ENCODE measurements at regions not wholly inside any gene's neighbourhood (a gene's known extent, or its start where the extent isn't known, plus 50 kb on each side); places are given as distances from the start of the nearest gene placed in this dataset.

- no peak overlapping the region for H3K27ac ChIP-seq (ENCODE audit: low read length, poor library complexity, severe bottlenecking)
- no peak overlapping the region for H2AFZ ChIP-seq (ENCODE audit: low read depth, low read length)
- H2AK5ac ChIP-seq (ENCODE audit: low read length, severe bottlenecking): no peak overlapping the region
- H4K91ac ChIP-seq (ENCODE audit: low read length): no peak overlapping the region
- H3K4me2 ChIP-seq (ENCODE audit: low read length, poor library complexity, severe bottlenecking): no peak overlapping the region
- H2BK12ac ChIP-seq (ENCODE audit: low read length in 2 of 2): no peak overlapping the region
- DNase-seq: no peak
- no peak overlapping the region for H3K18ac ChIP-seq (ENCODE audit: low read depth in 1 of 2, low read length in 2 of 2)
- 89% methylated on average over 5 of the region's 5 CpGs for WGBS
- H3K4me1 ChIP-seq (ENCODE audit: control insufficient read depth, insufficient read depth, low read depth, low read length): no peaks in the 10 kb centered on the region
- H3K4ac ChIP-seq (ENCODE audit: low read depth in 1 of 2, low read length in 2 of 2): no peak overlapping the region
- no peak overlapping the region for H2BK120ac ChIP-seq (ENCODE audit: low read depth, low read length)
- no peak overlapping the region for H3K23ac ChIP-seq (ENCODE audit: low read length in 2 of 2)
- H3K4me3 ChIP-seq (ENCODE audit: insufficient read depth in 1 of 2, low read depth in 1 of 2, low read length in 2 of 2): no peak overlapping the region
- H3K36me3 ChIP-seq (ENCODE audit: control insufficient read depth in 1 of 2, insufficient read depth in 2 of 2, low read depth in 1 of 2, low read length in 2 of 2): no peaks in the 10 kb centered on the region
- H3K14ac ChIP-seq (ENCODE audit: low read length in 2 of 2): no peak overlapping the region
- no peak overlapping the region for H2BK15ac ChIP-seq (ENCODE audit: low read depth, poor library complexity, severe bottlenecking)
- H3K27me3 ChIP-seq (ENCODE audit: control insufficient read depth in 1 of 2, insufficient read depth in 1 of 2, low read length in 2 of 2): no peaks in the 10 kb centered on the region
- H3K9me3 ChIP-seq (ENCODE audit: control insufficient read depth, low read length): no peaks in the 10 kb centered on the region
- no peak overlapping the region for H2BK5ac ChIP-seq (ENCODE audit: low read depth, low read length, poor library complexity, severe bottlenecking)
- H4K8ac ChIP-seq (ENCODE audit: low read length): no peak overlapping the region
- H3K79me1 ChIP-seq (replicated peaks; ENCODE audit: low read length, poor library complexity, severe bottlenecking): no peaks in the 10 kb centered on the region
- no peak overlapping the region for H3K9ac ChIP-seq (ENCODE audit: low read length)
Measured at GRCh38 chr2:198214114-198214596, 409.8 kb downstream of the PLCL1 start.

GRCh38 chr2:198213253-198213652 lies 408.9 kb downstream of the PLCL1 start:
- no peak overlapping the region for H3K4me2 ChIP-seq (ENCODE audit: low read length, poor library complexity, severe bottlenecking)
- H2AFZ ChIP-seq (ENCODE audit: low read depth, low read length): no peak overlapping the region
- H3K4me3 ChIP-seq (ENCODE audit: insufficient read depth in 1 of 2, low read depth in 1 of 2, low read length in 2 of 2): no peak overlapping the region
- no peak overlapping the region for H4K91ac ChIP-seq (ENCODE audit: low read length)
- H4K8ac ChIP-seq (ENCODE audit: low read length): no peak overlapping the region
- no peak overlapping the region for H3K4ac ChIP-seq (ENCODE audit: low read depth in 1 of 2, low read length in 2 of 2)
- no peak overlapping the region for H3K9ac ChIP-seq (ENCODE audit: low read length)
- no peak for DNase-seq
- no peaks in the 10 kb centered on the region for H3K36me3 ChIP-seq (ENCODE audit: control insufficient read depth in 1 of 2, insufficient read depth in 2 of 2, low read depth in 1 of 2, low read length in 2 of 2)
- 44% methylated on average over 1 of the region's 1 CpG for WGBS
- no peaks in the 10 kb centered on the region for H3K27me3 ChIP-seq (ENCODE audit: control insufficient read depth in 1 of 2, insufficient read depth in 1 of 2, low read length in 2 of 2)
- no peaks in the 10 kb centered on the region for H3K9me3 ChIP-seq (ENCODE audit: control insufficient read depth, low read length)
- no peaks in the 10 kb centered on the region for H3K4me1 ChIP-seq (ENCODE audit: control insufficient read depth, insufficient read depth, low read depth, low read length)
- no peak overlapping the region for H3K18ac ChIP-seq (ENCODE audit: low read depth in 1 of 2, low read length in 2 of 2)
- no peak overlapping the region for H2AK5ac ChIP-seq (ENCODE audit: low read length, severe bottlenecking)
- H3K23ac ChIP-seq (ENCODE audit: low read length in 2 of 2): no peak overlapping the region
- H2BK12ac ChIP-seq (ENCODE audit: low read length in 2 of 2): no peak overlapping the region
- no peak overlapping the region for H3K27ac ChIP-seq (ENCODE audit: low read length, poor library complexity, severe bottlenecking)
- H2BK5ac ChIP-seq (ENCODE audit: low read depth, low read length, poor library complexity, severe bottlenecking): no peak overlapping the region
- H2BK15ac ChIP-seq (ENCODE audit: low read depth, poor library complexity, severe bottlenecking): no peak overlapping the region
- no peak overlapping the region for H3K14ac ChIP-seq (ENCODE audit: low read length in 2 of 2)
- no peak overlapping the region for H2BK120ac ChIP-seq (ENCODE audit: low read depth, low read length)
- no peaks in the 10 kb centered on the region for H3K79me1 ChIP-seq (replicated peaks; ENCODE audit: low read length, poor library complexity, severe bottlenecking)

GRCh38 chr2:198211706-198212105 lies 407.3 kb downstream of the PLCL1 start:
- 100% methylated on average over 1 of the region's 2 CpGs for WGBS
- no peak overlapping the region for H3K14ac ChIP-seq (ENCODE audit: low read length in 2 of 2)
- no peak overlapping the region for H2BK15ac ChIP-seq (ENCODE audit: low read depth, poor library complexity, severe bottlenecking)
- H3K4me2 ChIP-seq (ENCODE audit: low read length, poor library complexity, severe bottlenecking): no peak overlapping the region
- no peaks in the 10 kb centered on the region for H3K27me3 ChIP-seq (ENCODE audit: control insufficient read depth in 1 of 2, insufficient read depth in 1 of 2, low read length in 2 of 2)
- H2AFZ ChIP-seq (ENCODE audit: low read depth, low read length): no peak overlapping the region
- no peak overlapping the region for H4K8ac ChIP-seq (ENCODE audit: low read length)
- H2BK120ac ChIP-seq (ENCODE audit: low read depth, low read length): no peak overlapping the region
- no peak overlapping the region for H3K9ac ChIP-seq (ENCODE audit: low read length)
- no peak overlapping the region for H3K18ac ChIP-seq (ENCODE audit: low read depth in 1 of 2, low read length in 2 of 2)
- no peak overlapping the region for H3K23ac ChIP-seq (ENCODE audit: low read length in 2 of 2)
- no peak overlapping the region for H3K4ac ChIP-seq (ENCODE audit: low read depth in 1 of 2, low read length in 2 of 2)
- no peak overlapping the region for H3K27ac ChIP-seq (ENCODE audit: low read length, poor library complexity, severe bottlenecking)
- H3K79me1 ChIP-seq (replicated peaks; ENCODE audit: low read length, poor library complexity, severe bottlenecking): no peaks in the 10 kb centered on the region
- no peak overlapping the region for H2AK5ac ChIP-seq (ENCODE audit: low read length, severe bottlenecking)
- no peaks in the 10 kb centered on the region for H3K9me3 ChIP-seq (ENCODE audit: control insufficient read depth, low read length)
- H3K4me1 ChIP-seq (ENCODE audit: control insufficient read depth, insufficient read depth, low read depth, low read length): no peaks in the 10 kb centered on the region
- no peak for DNase-seq
- no peak overlapping the region for H2BK5ac ChIP-seq (ENCODE audit: low read depth, low read length, poor library complexity, severe bottlenecking)
- H4K91ac ChIP-seq (ENCODE audit: low read length): no peak overlapping the region
- no peak overlapping the region for H3K4me3 ChIP-seq (ENCODE audit: insufficient read depth in 1 of 2, low read depth in 1 of 2, low read length in 2 of 2)
- H2BK12ac ChIP-seq (ENCODE audit: low read length in 2 of 2): no peak overlapping the region
- H3K36me3 ChIP-seq (ENCODE audit: control insufficient read depth in 1 of 2, insufficient read depth in 2 of 2, low read depth in 1 of 2, low read length in 2 of 2): no peaks in the 10 kb centered on the region

GRCh38 chr2:198203336-198204069 lies 399.1 kb downstream of the PLCL1 start:
- no CpG with 5 or more reads among the region's 3 CpGs for WGBS
- H3K27me3 ChIP-seq (ENCODE audit: control insufficient read depth in 1 of 2, insufficient read depth in 1 of 2, low read length in 2 of 2): no peaks in the 10 kb centered on the region
- no peak overlapping the region for H2BK12ac ChIP-seq (ENCODE audit: low read length in 2 of 2)
- no peak overlapping the region for H3K18ac ChIP-seq (ENCODE audit: low read depth in 1 of 2, low read length in 2 of 2)
- H3K4me3 ChIP-seq (ENCODE audit: insufficient read depth in 1 of 2, low read depth in 1 of 2, low read length in 2 of 2): no peak overlapping the region
- no peak overlapping the region for H2AK5ac ChIP-seq (ENCODE audit: low read length, severe bottlenecking)
- peak overlapping the region in 1 of 2 experiments; percentile 57 for H3K14ac ChIP-seq (ENCODE audit: low read length in 2 of 2)
- no peak overlapping the region for H3K27ac ChIP-seq (ENCODE audit: low read length, poor library complexity, severe bottlenecking)
- H2BK15ac ChIP-seq (ENCODE audit: low read depth, poor library complexity, severe bottlenecking): no peak overlapping the region
- H3K79me1 ChIP-seq (replicated peaks; ENCODE audit: low read length, poor library complexity, severe bottlenecking): no peaks in the 10 kb centered on the region
- H3K9ac ChIP-seq (ENCODE audit: low read length): no peak overlapping the region
- no peak overlapping the region for H2BK5ac ChIP-seq (ENCODE audit: low read depth, low read length, poor library complexity, severe bottlenecking)
- H2BK120ac ChIP-seq (ENCODE audit: low read depth, low read length): no peak overlapping the region
- H3K9me3 ChIP-seq (ENCODE audit: control insufficient read depth, low read length): no peaks in the 10 kb centered on the region
- H4K91ac ChIP-seq (ENCODE audit: low read length): no peak overlapping the region
- no peak overlapping the region for H2AFZ ChIP-seq (ENCODE audit: low read depth, low read length)
- H4K8ac ChIP-seq (ENCODE audit: low read length): no peak overlapping the region
- no peak overlapping the region for H3K4me2 ChIP-seq (ENCODE audit: low read length, poor library complexity, severe bottlenecking)
- no peaks in the 10 kb centered on the region for H3K36me3 ChIP-seq (ENCODE audit: control insufficient read depth in 1 of 2, insufficient read depth in 2 of 2, low read depth in 1 of 2, low read length in 2 of 2)
- no peak overlapping the region for H3K4ac ChIP-seq (ENCODE audit: low read depth in 1 of 2, low read length in 2 of 2)
- no peaks in the 10 kb centered on the region for H3K4me1 ChIP-seq (ENCODE audit: control insufficient read depth, insufficient read depth, low read depth, low read length)
- no peak overlapping the region for H3K23ac ChIP-seq (ENCODE audit: low read length in 2 of 2)
- no peak for DNase-seq
